HG02678 (cell line): ENCODE measurements at regions not wholly inside any gene's neighbourhood (a gene's known extent, or its start where the extent isn't known, plus 50 kb on each side); places are given as distances from the start of the nearest gene placed in this dataset.

Experiments
- ATAC-seq: cut with Tn5 transposase; IDR thresholded peaks from one replicate; pipeline ENCODE4 v1.9.1; 2021; ENCODE audit warnings: mild to moderate bottlenecking, moderate library complexity; ENCODE audit not compliant: unreplicated experiment

DNA sequence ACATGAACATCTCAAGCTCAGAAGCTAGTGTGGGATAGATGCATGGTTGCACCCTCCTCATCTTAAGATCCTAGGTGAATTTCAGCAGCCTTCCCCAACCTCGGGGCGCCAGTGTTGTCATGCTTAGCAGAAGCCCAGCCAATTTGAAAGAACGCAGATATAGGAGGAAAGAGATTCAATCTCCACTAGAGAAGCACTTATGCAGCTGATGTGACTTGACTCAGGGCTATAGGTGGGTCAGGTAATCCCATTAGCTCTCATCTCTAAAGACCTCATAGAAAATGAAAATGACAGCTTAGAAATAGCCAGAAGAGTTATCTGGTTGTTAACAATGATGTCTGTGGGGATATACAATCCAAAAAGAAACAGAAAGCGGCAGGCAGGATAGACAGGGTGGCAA, 310.5 kb downstream of the GPAM start:
- no peak for ATAC-seq

DNA sequence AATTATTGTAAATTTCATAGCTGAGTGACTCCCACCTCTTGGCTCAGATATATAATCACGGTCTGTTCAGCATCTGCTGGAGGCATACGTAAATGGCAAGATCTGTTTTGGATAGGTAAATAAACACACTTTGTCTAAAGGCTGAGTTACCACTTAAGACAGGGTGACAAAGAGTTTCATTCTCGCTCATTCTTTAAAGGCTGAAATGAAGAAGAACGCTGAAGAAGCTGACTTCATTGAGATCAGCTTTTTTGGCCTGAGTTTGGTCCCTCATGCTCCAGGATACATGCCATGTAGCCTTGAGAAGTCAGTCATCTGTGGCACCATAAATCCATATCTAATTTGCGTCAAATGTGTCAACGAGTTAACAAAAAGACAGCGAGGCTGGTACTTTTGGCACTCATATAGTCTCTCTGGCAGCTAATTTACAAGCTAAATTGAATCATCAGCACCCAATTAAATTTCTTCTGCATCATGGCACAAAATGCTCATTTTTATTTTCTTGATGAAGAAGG, 309.9 kb downstream of the GPAM start:
- ATAC-seq = no peak

DNA sequence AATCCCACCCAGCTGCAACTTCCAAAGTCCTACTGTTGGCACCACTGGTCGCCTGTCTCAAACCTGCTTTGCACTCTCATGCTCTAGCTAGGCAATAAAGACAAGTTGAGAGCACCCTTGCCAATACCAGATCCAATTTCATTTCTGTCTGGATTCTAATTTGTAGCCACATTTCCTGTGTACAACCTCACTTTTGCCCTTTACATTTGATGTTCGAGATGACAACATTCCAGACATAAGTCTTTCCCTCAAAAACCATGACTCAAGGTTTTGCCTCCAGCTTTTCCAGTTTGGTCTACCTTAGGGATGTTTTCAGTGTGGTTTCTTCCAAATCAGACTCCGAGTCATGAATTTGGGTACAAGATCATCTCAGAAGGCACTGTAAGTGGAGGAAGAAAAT, 309.0 kb downstream of the GPAM start:
- ATAC-seq = no peak

DNA sequence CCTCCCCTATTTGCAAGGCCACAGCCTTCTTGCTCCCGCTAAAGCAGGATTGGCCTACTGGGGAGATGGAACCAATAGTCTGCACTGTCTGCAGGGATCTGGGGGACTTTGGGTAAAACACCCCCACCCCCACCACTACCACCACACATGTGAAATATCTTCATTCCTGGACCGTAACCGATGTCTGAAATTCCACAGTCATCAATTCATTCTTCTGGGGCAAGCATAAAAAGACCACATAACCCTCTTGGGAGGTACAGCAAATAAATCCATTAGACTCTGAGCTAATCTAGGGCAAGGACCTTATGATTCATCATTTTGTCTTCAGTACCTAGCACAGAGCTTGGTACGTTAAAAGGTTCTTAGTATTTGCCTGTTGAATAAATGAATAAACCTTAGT, 307.8 kb downstream of the GPAM start:
- no peak for ATAC-seq

DNA sequence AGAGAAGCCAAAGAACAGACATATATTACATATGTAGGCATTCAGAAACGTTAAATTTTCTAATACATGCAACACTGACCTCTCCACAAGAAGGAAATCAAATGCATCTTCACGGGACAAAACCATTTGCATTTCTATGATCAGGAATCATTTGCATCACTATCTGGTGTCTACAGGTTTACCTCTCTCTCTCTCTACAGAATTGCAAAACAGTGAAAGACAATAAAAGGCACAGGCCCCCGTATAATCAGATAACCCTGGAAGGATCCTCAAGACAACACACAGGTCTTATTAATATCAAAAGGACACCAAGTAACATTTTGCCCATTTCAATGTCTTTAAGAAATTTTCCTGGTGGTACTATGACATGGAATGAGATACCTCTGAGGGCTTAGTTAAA, 306.3 kb downstream of the GPAM start:
- no peak for ATAC-seq

DNA sequence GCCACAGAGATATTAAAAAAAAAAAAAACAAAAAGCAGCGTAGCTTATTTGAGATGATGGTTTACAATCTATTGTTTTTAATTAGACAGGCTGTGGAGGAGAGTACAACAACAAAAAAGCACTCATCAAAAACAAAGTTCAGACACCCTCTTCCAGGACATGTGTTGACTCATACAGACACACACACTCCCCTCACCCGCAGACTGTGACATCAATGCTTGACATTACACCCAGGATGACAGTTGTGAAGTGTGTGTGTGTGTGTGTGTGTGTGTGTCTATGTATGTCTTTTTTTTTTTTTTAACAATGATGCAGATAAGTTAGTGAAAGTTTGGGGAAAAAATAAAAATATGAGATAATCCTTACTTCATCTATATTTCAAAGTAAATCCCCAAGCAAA, 303.6 kb downstream of the GPAM start:
- ATAC-seq = no peak

DNA sequence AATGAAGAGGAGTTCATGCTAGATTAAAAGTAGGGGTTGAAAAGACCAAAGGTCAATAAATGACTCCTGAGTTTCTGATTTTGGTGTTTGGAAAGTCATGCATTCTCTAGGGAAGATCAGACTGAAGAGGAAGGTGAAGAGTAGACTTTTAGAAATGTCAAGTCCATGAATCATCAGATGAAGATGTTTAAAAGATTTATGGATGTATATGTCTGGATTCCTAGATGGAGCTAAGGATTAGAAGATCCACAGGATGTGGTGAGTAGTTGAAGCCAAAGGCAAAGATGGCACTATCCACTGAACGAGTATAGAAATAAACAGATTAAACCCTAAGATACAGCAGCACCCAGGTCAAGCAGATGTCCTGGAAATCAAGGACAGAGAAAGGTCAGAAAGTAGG, 298.5 kb downstream of the GPAM start:
- ATAC-seq = no peak

DNA sequence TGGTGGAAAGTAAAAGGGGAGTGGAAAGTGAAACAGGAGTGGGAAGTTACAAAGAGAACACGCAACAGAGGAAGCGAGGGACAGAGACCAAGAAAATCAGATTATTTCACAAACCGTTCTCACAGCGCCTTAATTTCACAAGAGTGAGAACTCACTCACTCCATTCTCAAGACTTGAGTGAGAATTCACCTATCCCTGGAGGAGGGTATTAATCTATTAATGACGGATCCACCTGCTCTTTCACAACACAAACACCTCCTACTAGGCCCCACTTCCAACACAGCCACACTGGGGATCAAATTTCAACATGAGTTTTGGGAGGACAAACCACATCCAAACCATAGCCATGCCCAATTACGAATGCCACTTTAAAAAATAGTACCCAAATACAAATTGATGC, 297.6 kb downstream of the GPAM start:
- no peak for ATAC-seq

DNA sequence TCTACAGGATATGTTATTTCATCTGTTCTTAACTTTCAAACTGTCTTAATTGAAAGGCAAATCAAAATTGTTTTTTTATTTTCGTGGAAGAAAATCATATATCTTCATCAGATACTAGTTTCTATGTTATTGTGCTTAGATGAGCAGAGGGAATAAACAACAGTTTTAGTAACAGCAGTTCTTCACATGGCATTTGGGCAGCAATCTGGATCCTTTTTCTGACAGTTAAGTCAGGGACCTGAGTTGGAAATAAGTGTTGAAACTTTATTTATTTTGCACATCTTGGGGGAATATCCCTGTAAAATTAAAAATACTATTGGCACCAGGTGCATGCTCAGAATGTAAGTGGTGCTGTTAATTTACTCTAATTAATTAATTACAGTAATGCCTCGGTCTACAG, 296.3 kb downstream of the GPAM start:
- no peak for ATAC-seq

DNA sequence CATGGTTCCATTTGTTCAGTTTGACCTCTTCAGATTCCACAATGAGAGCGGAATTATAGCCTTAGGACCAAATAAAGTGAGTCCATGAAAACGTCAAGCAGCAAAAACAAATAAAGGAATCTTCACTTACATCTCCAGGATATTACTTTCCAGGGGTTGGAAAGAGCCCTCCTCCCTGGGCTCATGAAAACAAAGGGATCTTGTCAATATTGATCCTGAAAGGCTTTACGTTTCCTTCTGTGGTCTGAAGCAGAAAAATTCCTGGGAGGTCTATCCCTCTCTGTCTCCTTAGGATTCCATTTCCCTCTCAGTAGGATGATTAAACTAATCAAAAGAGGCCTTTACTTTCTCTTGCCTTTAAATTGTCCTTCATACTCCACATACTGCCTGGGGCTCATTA, 293.5 kb downstream of the GPAM start:
- no peak for ATAC-seq

DNA sequence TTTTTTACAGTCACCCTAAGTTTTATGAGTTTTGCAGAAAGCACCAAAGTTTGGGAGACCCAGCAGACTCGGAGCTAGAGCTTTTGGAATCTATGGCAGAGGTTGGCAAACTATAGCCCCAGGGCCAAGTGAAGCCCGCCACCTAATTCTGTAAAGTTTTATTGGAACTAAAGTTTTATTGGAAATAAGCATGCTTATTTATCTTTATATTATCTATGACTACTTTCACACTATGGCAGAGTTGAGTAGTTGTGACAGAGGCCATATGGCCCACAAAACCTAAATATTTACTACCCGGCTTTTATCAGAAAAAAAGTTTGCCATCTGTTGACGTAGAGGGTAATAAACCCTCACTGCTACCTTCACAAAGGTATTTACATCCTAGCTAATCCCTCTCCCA, 267.6 kb downstream of the GPAM start:
- ATAC-seq = no peak

DNA sequence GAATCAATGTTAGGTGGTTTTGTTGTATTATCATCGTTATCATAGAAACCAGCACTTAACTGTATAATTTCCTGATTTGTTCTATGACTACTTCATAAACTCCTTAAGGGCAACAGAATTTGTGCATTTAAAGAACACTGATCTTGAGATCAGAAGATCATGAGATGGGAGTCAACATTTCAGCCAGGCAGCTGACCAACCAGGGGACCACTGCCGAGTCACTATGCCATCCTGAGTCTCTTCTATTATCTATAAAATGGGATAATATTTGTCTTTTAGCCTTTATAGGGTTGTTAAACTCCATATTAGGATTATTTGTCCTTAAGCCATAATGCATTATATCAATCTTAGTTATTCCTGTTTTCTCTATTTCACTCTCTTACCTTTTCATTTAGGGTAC, 261.7 kb downstream of the GPAM start:
- ATAC-seq = no peak

DNA sequence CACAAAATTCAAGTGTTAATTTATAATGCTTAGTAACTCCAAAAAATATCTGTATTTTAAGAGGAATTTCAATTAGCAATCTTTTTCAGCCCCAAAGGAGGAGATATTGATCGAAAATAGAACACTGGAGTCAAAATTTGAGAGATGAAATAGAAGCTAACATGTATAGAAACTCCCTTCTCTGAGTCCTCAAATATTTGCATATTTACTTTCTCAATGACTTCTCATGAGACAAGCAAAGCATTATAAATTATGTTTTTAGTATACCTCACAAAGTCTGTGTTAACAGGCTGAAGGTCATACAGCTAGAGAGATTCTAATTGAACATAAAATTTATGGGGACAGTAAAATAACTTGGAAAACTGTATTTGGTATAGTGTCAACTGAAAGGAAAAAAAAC, 260.5 kb downstream of the GPAM start:
- no peak for ATAC-seq

DNA sequence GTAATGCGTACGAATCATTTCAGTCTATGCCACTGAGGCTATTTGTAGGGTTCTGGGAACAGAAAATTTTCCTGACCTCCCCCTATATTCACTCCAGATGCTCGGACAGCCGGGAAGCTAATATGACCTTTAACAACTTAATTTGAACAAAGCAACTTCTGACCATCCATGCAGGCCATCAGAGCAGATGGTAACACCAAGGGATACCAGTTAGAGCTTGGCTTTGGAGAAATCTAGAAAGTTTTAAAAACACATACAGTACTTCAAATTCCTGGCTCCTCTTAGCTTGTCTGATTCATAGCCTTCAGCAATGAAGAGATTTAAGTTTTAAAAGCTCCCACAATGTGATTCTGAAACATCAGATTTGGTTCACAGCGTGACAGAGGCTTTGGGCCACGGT, 257.3 kb downstream of the GPAM start:
- no peak for ATAC-seq

DNA sequence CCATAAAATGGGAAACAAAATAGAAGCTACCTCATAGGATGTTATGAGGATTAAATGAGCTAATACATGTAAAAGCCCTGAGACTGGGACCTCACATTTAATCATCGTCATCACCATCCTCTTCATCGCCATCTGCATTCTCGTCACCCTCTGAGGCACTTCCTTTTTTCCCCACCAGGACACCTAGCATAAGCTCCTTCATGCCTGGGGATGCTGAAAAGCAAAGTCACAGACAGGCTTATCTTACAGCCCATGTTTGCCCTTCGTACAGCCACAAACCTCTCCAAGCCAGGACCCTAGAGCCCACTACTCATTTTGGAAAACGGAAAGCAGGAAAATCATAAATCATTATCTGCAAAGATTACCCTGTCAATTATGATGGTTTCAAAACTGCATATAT, 249.6 kb downstream of the GPAM start:
- no peak for ATAC-seq

DNA sequence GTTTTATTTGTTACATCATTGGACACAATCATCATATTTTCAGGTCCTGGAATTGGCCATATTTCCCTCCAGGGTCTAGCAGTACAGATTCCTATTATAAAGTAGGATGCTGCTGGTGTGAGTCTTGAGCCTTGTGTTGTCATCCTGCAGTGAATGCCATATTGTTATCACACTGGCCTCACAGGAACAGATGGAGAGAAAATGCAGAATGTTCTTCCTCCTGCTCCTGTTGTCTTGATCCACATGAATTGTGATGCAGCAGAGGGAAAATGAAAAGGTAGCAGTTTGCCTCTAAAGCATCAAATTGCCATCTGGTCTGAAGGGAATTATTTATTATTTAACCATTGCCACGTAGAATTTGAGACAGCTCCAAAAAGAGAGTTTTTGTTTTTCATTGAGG, 248.6 kb downstream of the GPAM start:
- ATAC-seq = no peak

DNA sequence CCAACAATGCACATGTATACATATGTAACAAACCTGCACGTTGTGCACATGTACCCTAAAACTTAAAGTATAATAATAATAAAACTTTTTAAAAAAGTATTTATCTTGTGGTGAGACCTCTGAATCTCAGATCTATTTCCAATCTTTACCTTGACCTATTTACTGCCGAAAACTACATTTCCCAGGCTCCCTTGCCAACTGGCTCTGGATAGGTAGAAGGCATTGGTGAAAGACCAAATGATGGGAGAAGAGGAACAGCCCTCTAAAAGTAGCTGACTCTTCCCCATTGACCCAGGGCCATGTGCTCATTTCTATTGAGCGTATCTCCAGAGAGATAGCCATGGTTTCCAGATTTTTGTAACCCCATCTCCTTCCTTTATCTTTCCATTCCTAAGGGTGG, 247.4 kb downstream of the GPAM start:
- no peak for ATAC-seq

DNA sequence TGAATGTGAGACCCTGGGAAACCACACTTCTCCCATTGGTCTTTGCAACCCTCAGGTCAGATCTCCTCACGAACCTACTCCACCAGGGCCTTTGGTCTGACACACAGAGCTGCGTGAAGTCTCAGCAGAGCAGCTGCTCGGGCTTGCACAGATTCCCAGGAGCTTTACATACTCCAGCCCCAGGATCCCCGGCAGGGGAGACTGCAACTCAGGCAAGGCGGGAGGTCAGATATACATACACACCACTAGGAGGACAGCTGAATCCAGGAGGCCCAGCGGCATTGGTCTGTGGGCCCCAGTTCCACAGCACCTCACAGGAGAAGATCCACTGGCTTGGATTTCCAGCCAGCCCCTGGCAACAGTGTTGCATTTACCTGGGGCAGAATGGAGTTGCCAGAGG, 239.2 kb downstream of the GPAM start:
- ATAC-seq = no peak

DNA sequence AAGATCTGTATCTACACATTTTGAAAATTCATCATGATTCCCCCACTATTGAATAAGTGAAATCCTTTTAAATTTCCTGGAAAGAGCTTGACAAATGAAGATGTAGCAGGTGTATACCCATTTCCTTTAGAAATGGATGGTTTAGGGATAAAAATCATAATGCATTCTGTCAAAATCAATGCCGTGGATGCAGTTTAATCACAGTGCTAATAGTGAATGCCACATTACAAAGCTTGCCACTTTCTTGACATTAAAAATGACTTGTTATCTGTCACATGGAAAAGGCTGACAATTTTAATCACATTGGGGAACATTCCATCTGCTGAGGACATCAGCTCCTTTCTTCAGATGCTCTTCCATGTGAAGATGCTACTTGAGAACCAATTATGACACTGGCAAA, 229.6 kb downstream of the GPAM start:
- no peak for ATAC-seq

DNA sequence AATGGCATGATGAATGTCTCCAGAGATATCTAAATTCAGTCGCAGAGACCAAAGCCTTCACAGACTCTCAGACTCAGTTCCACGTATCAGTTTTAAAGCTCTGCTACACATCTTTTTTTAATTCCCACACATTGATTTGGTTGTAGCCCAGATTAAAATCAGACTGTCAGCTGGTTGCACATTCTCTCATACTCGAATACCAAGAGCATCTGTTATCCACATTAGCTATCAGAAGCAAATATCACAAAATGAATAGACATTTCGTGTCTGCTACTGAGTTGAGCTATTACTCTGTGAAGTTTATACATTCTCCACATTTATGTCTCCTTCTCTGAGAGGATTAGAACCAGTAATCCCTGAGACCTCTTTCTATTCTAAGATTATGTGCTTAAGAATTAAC, 229.2 kb downstream of the GPAM start:
- ATAC-seq = no peak

DNA sequence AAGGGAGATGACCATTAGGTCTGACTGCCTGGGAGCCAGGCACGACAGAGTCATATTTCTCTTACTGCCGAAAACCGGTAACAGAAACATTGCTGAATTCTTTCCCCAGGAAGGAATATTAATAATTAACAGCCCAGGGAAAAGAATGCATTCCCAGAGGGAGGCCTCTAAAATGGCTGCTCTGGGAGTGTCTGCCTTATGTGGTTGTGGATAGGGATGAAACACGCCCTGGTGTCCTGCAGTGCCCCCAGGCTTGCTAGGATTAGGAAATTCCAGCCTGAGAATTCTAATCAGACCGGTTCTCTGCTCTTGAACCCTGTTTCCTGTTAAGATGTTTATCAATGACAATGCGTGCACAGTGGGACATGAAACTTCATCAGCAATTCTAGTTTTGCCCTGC, 226.7 kb downstream of the GPAM start:
- no peak for ATAC-seq

DNA sequence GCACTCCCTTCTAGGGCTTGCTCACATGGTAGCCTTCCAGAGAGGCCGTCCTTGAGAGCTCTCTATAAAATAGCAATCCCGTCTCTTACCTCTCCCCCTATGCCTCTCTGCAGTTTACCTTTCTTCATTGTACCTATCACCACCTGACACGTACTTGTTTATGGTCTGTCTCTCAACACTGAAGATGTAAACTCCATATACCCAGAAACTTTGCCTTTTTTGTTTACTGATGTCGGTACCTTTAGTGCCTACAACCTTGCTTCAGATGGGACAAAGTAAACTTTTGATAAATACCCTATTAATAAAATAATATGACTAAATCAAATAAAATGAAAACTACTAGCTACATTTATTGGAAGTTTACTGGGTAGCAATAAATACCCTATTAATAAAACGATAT, 220.6 kb downstream of the GPAM start:
- no peak for ATAC-seq

DNA sequence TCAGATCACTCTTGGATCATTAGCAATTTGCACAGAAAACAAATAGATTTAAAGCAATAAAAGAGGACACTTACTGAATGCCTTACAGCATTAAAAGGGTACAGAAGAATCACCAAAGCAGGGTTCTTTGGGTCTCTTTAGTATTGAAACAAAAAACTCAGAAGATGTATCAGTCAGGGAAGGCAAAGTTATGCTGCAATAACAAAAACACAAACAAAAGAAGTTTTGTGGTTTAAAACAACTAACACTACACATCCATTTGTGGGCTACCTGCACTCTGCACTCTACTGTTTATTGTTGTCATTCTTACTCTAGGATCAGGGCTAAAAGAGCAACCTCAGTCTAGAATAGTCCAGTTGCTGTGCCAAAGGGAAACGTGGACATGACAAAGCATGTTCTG, 216.4 kb downstream of the GPAM start:
- ATAC-seq = no peak

DNA sequence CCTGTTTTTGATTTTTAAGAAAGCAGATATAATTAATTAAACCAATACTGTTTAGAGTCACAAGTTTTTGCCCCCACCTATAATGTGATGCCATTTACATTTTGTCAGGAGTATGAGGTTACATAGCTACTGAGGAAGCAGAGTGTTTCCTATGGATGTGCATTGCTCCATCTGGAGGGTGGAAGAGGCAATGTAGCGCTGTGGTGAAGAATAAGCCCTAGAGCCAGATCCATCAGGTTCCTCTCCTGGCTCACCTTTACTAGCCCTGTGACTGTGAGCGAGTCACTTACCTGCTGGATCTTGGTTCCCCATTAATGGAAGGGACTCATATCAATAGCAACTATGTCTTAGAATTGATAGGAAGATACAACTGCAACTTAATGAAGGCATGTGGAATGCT, 216.0 kb downstream of the GPAM start:
- ATAC-seq = no peak
